ENCODE measurements at regions not wholly inside any gene's neighbourhood (a gene's known extent, or its start where the extent isn't known, plus 50 kb on each side); places are given as distances from the start of the nearest gene placed in this dataset.

GRCh38 chr19:34853369-34853768 is 73.3 kb upstream of the ZNF30 start:
- TF ChIP-seq, protein P1, sequence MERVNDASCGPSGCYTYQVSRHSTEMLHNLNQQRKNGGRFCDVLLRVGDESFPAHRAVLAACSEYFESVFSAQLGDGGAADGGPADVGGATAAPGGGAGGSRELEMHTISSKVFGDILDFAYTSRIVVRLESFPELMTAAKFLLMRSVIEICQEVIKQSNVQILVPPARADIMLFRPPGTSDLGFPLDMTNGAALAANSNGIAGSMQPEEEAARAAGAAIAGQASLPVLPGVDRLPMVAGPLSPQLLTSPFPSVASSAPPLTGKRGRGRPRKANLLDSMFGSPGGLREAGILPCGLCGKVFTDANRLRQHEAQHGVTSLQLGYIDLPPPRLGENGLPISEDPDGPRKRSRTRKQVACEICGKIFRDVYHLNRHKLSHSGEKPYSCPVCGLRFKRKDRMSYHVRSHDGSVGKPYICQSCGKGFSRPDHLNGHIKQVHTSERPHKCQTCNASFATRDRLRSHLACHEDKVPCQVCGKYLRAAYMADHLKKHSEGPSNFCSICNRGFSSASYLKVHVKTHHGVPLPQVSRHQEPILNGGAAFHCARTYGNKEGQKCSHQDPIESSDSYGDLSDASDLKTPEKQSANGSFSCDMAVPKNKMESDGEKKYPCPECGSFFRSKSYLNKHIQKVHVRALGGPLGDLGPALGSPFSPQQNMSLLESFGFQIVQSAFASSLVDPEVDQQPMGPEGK (CRISPR knock-in tag; IDR thresholded peaks at IDR 0.05; ENCODE audit: borderline replicate concordance): no peak
- TF ChIP-seq RARB (CRISPR knock-in tag; IDR thresholded peaks at IDR 0.05) (no peak), BACH2 (CRISPR knock-in tag; IDR thresholded peaks at IDR 0.05; ENCODE audit: borderline replicate concordance) (no peak), GLIS3 (CRISPR knock-in tag; IDR thresholded peaks at IDR 0.05) (no peak), ZFP3 (CRISPR knock-in tag; IDR thresholded peaks at IDR 0.05) (no peak), ISL1 (CRISPR knock-in tag; IDR thresholded peaks at IDR 0.05) (no peak), TCF4 (CRISPR knock-in tag; IDR thresholded peaks at IDR 0.05; ENCODE audit: borderline replicate concordance) (no peak)
- ATAC-seq: no peak

DNA sequence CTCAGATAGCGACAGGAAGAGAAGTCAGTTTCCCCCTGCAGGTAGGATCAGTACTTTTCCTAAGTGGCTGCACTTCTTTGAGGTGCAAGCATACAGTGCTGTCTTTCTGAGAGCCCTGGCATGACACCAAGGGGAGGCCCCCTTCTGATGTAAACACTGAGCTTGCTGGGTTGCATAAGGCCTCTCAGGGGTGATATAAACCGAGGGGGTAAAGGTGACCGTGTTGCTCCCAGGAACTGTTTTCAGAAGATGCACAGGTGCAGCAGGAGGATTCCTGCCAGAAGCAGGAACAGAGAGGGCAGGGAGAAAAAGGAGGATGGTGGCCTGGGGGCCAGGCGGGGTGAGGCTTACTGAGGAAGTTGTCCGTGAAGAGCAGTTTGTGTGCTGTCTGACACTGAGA is 74.0 kb upstream of the ZNF30 start:
- TF ChIP-seq TOX (CRISPR knock-in tag; IDR thresholded peaks at IDR 0.05; ENCODE audit: borderline replicate concordance): no peak
- TF ChIP-seq, protein P1 (CRISPR knock-in tag; IDR thresholded peaks at IDR 0.05; ENCODE audit: borderline replicate concordance): no peak
- TF ChIP-seq ESRRG (CRISPR knock-in tag; IDR thresholded peaks at IDR 0.05): no peak
- no peak for TF ChIP-seq TCF4 (CRISPR knock-in tag; IDR thresholded peaks at IDR 0.05; ENCODE audit: borderline replicate concordance)
- no peak for TF ChIP-seq CSDC2 (CRISPR knock-in tag; IDR thresholded peaks at IDR 0.05)
- TF ChIP-seq SNAI2 (CRISPR knock-in tag; IDR thresholded peaks at IDR 0.05): no peak
- no peak for TF ChIP-seq OSR1 (CRISPR knock-in tag; IDR thresholded peaks at IDR 0.05)
- no peak for TF ChIP-seq ZC3H10 (CRISPR knock-in tag; IDR thresholded peaks at IDR 0.05)
- no peak for TF ChIP-seq ZFP30 (CRISPR knock-in tag; IDR thresholded peaks at IDR 0.05)
- no peak for TF ChIP-seq BACH2 (CRISPR knock-in tag; IDR thresholded peaks at IDR 0.05; ENCODE audit: borderline replicate concordance)
- no peak for TF ChIP-seq POU6F1 (CRISPR knock-in tag; IDR thresholded peaks at IDR 0.05; ENCODE audit: borderline replicate concordance, low read depth)
- TF ChIP-seq, protein P2, sequence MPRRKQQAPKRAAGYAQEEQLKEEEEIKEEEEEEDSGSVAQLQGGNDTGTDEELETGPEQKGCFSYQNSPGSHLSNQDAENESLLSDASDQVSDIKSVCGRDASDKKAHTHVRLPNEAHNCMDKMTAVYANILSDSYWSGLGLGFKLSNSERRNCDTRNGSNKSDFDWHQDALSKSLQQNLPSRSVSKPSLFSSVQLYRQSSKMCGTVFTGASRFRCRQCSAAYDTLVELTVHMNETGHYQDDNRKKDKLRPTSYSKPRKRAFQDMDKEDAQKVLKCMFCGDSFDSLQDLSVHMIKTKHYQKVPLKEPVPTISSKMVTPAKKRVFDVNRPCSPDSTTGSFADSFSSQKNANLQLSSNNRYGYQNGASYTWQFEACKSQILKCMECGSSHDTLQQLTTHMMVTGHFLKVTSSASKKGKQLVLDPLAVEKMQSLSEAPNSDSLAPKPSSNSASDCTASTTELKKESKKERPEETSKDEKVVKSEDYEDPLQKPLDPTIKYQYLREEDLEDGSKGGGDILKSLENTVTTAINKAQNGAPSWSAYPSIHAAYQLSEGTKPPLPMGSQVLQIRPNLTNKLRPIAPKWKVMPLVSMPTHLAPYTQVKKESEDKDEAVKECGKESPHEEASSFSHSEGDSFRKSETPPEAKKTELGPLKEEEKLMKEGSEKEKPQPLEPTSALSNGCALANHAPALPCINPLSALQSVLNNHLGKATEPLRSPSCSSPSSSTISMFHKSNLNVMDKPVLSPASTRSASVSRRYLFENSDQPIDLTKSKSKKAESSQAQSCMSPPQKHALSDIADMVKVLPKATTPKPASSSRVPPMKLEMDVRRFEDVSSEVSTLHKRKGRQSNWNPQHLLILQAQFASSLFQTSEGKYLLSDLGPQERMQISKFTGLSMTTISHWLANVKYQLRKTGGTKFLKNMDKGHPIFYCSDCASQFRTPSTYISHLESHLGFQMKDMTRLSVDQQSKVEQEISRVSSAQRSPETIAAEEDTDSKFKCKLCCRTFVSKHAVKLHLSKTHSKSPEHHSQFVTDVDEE (CRISPR knock-in tag; IDR thresholded peaks at IDR 0.05): no peak
- TF ChIP-seq ARNTL (CRISPR knock-in tag; IDR thresholded peaks at IDR 0.05; ENCODE audit: borderline replicate concordance, low read depth): no peak
- TF ChIP-seq ZNF70 (CRISPR knock-in tag; IDR thresholded peaks at IDR 0.05): no peak
- no peak for TF ChIP-seq ZFP3 (CRISPR knock-in tag; IDR thresholded peaks at IDR 0.05)
- no peak for TF ChIP-seq CREB5 (CRISPR knock-in tag; IDR thresholded peaks at IDR 0.05; ENCODE audit: low read depth)
- TF ChIP-seq PPARA (CRISPR knock-in tag; IDR thresholded peaks at IDR 0.05; ENCODE audit: borderline replicate concordance): no peak
- TF ChIP-seq RARB (CRISPR knock-in tag; IDR thresholded peaks at IDR 0.05): no peak
- no peak for ATAC-seq

GRCh38 chr19:34851277-34851804 is 75.4 kb upstream of the ZNF30 start:
- no peak for ATAC-seq
- no peak for TF ChIP-seq RARB (CRISPR knock-in tag; IDR thresholded peaks at IDR 0.05)
- no peak for TF ChIP-seq TOX (CRISPR knock-in tag; IDR thresholded peaks at IDR 0.05; ENCODE audit: borderline replicate concordance)

Data from SK-N-SH treated with all-trans-retinoic acid at 6 μM for 48 hours (cell line).